Neural cell (in vitro differentiated cells): ENCODE measurements at regions not wholly inside any gene's neighbourhood (a gene's known extent, or its start where the extent isn't known, plus 50 kb on each side); places are given as distances from the start of the nearest gene placed in this dataset.

Experiments
- EZH2 ChIP-seq: fragments of 200-600, 300-800 bp; shearing (Covaris generic), sonication (generic); IDR thresholded peaks from 2 replicates; pipeline ENCODE4 v1.6.1; 2014; ENCODE audit warnings: antibody characterized with exemption, low read length, borderline replicate concordance, mild to moderate bottlenecking; ENCODE audit not compliant: insufficient read depth, poor library complexity, severe bottlenecking
- SMC3 ChIP-seq: fragments of 450-650 bp; conservative IDR thresholded peaks from 2 replicates; pipeline ENCODE4 v1.6.1; 2014; ENCODE audit warnings: antibody characterized with exemption, mild to moderate bottlenecking, moderate library complexity; ENCODE audit not compliant: poor library complexity
- TAF1 ChIP-seq: IDR thresholded peaks from 2 replicates; pipeline ENCODE4 v1.6.1; 2012; ENCODE audit warnings: low read depth
- TF ChIP-seq, protein P1 (sequence below): fragments of 450-650 bp; IDR thresholded peaks from 2 replicates; pipeline ENCODE4 v1.5.1; 2014; ENCODE audit warnings: antibody characterized with exemption, mild to moderate bottlenecking, moderate library complexity; ENCODE audit not compliant: poor library complexity, severe bottlenecking

DNA sequence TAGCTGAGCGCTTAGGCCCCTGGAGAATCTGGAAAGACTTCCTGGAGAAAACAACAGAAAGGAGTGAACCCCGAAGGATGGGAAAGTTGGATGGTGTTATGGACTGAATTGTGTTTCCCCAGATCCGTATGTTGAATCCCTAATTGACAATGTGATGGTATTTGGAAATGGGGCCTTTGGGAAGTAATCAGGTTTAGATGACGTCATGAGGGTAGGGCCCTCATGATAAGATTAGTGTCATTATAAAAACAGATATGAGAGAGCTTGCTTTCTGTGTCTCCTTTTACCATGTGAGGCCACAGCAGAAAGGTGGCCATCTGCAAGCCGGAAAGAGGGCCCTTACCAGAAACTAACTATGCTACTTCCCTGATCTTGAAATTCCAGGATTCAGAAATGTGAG, 159.5 kb downstream of the QDPR start:
- TF ChIP-seq, protein P1, sequence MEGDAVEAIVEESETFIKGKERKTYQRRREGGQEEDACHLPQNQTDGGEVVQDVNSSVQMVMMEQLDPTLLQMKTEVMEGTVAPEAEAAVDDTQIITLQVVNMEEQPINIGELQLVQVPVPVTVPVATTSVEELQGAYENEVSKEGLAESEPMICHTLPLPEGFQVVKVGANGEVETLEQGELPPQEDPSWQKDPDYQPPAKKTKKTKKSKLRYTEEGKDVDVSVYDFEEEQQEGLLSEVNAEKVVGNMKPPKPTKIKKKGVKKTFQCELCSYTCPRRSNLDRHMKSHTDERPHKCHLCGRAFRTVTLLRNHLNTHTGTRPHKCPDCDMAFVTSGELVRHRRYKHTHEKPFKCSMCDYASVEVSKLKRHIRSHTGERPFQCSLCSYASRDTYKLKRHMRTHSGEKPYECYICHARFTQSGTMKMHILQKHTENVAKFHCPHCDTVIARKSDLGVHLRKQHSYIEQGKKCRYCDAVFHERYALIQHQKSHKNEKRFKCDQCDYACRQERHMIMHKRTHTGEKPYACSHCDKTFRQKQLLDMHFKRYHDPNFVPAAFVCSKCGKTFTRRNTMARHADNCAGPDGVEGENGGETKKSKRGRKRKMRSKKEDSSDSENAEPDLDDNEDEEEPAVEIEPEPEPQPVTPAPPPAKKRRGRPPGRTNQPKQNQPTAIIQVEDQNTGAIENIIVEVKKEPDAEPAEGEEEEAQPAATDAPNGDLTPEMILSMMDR: no peak
- TF ChIP-seq TAF1 (no peak), EZH2 (no peak), SMC3 (no peak)
